DMS153 treated with DMSO at 0.1 percent for 48 hours (cell line): ENCODE measurements at regions not wholly inside any gene's neighbourhood (a gene's known extent, or its start where the extent isn't known, plus 50 kb on each side); places are given as distances from the start of the nearest gene placed in this dataset.
"Not testable (repeated sequence)": the region's sequence is repeated elsewhere in the genome, so short reads cannot be mapped to it uniquely, and the experiment has no call there.

Experiments
- DNase-seq: peaks from one replicate; lab custom pipeline; 2025; ENCODE audit not compliant: unreplicated experiment; lab: John Stamatoyannopoulos, UW

GRCh38 chr10:109426987-109427386 is 496.3 kb downstream of the XPNPEP1 start:
- DNase-seq: no peak

GRCh38 chr10:109418795-109419194 is 504.5 kb downstream of the XPNPEP1 start:
- no peak for DNase-seq

GRCh38 chr10:109417803-109418202 is 505.5 kb downstream of the XPNPEP1 start:
- no peak for DNase-seq

- no peak for DNase-seq
These were observed 511.0 kb downstream of the XPNPEP1 start for GRCh38 chr10:109412353-109412752.

GRCh38 chr10:109411917-109412316 is 511.4 kb downstream of the XPNPEP1 start:
- DNase-seq: no peak

GRCh38 chr10:109405338-109405737 is 518.0 kb downstream of the XPNPEP1 start:
- DNase-seq: no peak

GRCh38 chr10:109403551-109403950 is 519.8 kb downstream of the XPNPEP1 start:
- DNase-seq: no peak

GRCh38 chr10:109393425-109393824 is 529.9 kb downstream of the XPNPEP1 start:
- DNase-seq: no peak

- DNase-seq: no peak
These were observed 536.4 kb downstream of the XPNPEP1 start for GRCh38 chr10:109386921-109387320.

GRCh38 chr10:109386101-109386500 is 537.2 kb downstream of the XPNPEP1 start:
- no peak for DNase-seq

- DNase-seq: no peak
These were observed 544.1 kb downstream of the XPNPEP1 start for GRCh38 chr10:109379186-109379585.

GRCh38 chr10:109374215-109374614 is 549.1 kb downstream of the XPNPEP1 start:
- no peak for DNase-seq

- no peak for DNase-seq
These were observed 564.0 kb downstream of the XPNPEP1 start for GRCh38 chr10:109359316-109359715.

GRCh38 chr10:109358325-109358724 is 565.0 kb downstream of the XPNPEP1 start:
- no peak for DNase-seq

- DNase-seq: no peak
These were observed 575.0 kb downstream of the XPNPEP1 start for GRCh38 chr10:109348324-109348723.

GRCh38 chr10:109343293-109343692 is 580.0 kb downstream of the XPNPEP1 start:
- no peak for DNase-seq

GRCh38 chr10:109341986-109342385 is 581.3 kb downstream of the XPNPEP1 start:
- no peak for DNase-seq

GRCh38 chr10:109328001-109328400 is 595.3 kb downstream of the XPNPEP1 start:
- no peak for DNase-seq

- DNase-seq: no peak
These were observed 596.0 kb downstream of the XPNPEP1 start for GRCh38 chr10:109327266-109327665.

GRCh38 chr10:109324721-109325120 is 598.6 kb downstream of the XPNPEP1 start:
- DNase-seq: no peak

GRCh38 chr10:109317746-109318366 is 605.5 kb downstream of the XPNPEP1 start:
- no peak for DNase-seq

GRCh38 chr10:109314016-109314415 is 609.3 kb downstream of the XPNPEP1 start:
- not testable (repeated sequence) for DNase-seq

- DNase-seq: not testable (repeated sequence)
These were observed 610.8 kb downstream of the XPNPEP1 start for GRCh38 chr10:109312555-109312954.
